ENCODE measurements at regions not wholly inside any gene's neighbourhood (a gene's known extent, or its start where the extent isn't known, plus 50 kb on each side); places are given as distances from the start of the nearest gene placed in this dataset.
"Not testable (repeated sequence)": the region's sequence is repeated elsewhere in the genome, so short reads cannot be mapped to it uniquely, and the experiment has no call there.

GRCh38 chr12:127130506-127131124, 1136.4 kb upstream of the TMEM132C start:
- DNase-seq, result no peak

- DNase-seq, result no peak
These were observed 1133.2 kb upstream of the TMEM132C start for GRCh38 chr12:127133675-127134335.

DNA sequence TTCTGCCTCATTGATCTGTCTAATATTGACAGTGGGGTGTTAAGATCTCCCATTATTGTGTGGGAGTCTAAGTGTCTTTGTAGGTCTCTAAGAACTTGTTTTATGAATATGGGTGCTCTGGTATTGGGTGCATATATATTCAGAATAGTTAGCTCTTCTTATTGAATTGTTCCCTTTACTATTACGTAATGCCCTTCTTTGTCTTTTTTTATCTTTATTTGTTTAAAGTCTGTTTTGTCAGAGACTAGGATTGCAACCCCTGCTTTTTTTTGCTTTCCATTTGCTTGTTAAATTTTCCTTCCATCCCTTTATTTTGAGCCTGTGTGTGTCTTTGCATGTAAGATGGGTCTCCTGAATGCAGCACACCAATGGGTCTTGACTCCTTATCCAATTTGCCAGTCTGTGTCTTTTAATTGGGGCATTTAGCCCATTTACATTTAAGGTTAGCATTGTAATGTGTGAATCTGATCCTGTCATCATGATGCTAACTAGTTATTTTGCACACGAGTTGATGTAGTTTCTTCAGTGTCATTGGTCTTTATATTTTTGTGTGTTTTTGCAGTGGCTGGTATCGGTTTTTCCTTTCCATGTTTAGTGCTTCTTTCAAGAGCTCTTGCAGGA, 1126.0 kb upstream of the TMEM132C start:
- not testable (repeated sequence) for DNase-seq

- DNase-seq, result no peak
These were observed 1124.0 kb upstream of the TMEM132C start for GRCh38 chr12:127143020-127143419.

GRCh38 chr12:127144770-127145169, 1122.2 kb upstream of the TMEM132C start:
- DNase-seq, result no peak

DNA sequence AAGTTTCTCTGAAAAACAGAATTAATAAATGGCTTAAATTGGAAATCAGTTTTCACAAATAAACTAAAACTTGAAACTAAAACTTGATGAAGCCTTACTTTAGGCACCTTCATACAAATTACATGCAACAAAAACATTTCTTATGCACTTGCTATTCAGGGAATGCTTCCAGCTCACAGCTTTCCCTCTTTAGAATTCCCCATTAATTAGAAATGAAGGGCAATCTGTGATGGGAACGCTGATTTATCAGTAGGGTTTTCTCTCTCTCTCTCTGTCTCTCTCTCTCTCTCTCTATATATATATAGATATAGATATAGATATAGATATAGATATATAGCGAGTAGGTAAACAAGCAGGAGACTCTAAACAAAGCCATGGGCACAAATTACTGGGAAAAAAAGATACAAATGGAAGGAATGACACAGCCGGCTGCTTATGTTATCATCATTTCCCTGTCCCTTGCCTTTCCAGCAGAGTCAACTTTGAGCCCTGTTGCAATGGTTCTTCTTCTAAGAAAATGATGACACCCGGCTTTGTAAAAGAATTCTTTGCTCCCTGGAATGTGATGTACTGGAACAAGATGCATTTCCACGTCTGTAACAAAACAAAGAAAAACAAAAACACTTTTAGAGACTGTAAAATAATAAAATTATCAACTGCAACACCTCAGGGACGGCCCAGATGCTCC, 1121.6 kb upstream of the TMEM132C start:
- DNase-seq, result no peak

GRCh38 chr12:127145929-127146789, 1120.8 kb upstream of the TMEM132C start:
- DNase-seq, result peak; percentile 95

GRCh38 chr12:127146991-127147718, 1119.8 kb upstream of the TMEM132C start:
- DNase-seq, result no peak

- no peak for DNase-seq
These were observed 1119.2 kb upstream of the TMEM132C start for GRCh38 chr12:127147724-127148123.

DNA sequence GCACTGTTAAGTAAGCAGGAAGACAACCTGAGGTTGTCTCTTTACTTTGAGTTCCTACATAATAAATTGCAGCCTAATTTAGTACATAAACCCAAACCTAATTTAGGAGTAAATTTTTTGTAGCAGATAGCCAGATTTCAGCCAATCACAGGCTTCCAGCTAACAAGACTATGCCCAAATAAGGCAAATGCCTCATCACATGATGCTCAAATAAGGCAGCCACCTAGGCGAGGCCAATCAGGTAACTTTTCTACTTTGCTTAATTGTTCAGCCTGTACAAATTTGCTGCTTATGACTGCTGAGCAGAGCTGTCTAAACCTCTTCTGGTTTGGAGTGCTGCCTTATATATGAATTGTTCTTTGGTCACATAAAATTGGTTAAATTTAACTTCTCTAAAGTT, 1118.7 kb upstream of the TMEM132C start:
- DNase-seq, result no peak

- no peak for DNase-seq
These were observed 1117.6 kb upstream of the TMEM132C start for GRCh38 chr12:127149226-127149964.

DNA sequence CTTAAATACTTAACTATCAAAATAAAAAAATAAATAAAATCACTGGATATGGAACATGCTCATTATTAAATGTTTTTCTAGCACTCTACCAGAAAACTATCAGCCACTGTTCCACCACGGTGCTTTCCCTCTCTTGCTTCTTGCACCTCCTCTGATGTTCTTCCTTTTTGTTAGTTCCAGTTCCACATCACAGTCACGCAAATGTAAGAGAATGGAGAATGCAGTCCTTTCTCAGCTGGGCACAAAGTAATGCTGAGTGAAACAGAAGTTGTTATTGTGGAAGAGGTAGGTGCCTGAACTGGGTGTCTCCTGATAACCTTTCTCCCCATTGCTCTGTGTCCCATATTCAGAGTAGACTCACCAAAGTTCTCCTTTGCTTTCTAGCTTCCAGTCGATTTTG, 1116.9 kb upstream of the TMEM132C start:
- DNase-seq, result no peak

GRCh38 chr12:127150479-127150878, 1116.5 kb upstream of the TMEM132C start:
- no peak for DNase-seq

GRCh38 chr12:127150956-127151355, 1116.0 kb upstream of the TMEM132C start:
- DNase-seq, result no peak

GRCh38 chr12:127153996-127154395, 1113.0 kb upstream of the TMEM132C start:
- no peak for DNase-seq

DNA sequence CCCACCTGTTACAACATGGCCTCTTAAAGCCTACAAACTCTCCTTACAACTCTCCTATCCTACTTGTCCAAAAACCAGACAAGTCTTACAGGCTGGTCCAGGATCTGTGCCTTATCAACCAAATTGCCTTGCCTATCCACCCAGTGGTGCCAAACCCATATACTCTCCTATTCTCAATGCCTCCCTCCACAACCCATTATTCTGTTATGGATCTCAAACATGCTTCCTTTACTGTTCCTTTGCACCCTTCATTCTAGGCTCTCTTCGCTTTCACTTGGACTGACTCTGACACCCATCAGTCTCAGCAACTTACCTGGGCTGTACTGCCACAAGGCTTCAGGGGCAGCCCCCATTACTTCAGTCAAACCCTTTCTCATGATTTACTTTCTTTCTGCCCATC, 1112.1 kb upstream of the TMEM132C start:
- DNase-seq, result not testable (repeated sequence)

DNA sequence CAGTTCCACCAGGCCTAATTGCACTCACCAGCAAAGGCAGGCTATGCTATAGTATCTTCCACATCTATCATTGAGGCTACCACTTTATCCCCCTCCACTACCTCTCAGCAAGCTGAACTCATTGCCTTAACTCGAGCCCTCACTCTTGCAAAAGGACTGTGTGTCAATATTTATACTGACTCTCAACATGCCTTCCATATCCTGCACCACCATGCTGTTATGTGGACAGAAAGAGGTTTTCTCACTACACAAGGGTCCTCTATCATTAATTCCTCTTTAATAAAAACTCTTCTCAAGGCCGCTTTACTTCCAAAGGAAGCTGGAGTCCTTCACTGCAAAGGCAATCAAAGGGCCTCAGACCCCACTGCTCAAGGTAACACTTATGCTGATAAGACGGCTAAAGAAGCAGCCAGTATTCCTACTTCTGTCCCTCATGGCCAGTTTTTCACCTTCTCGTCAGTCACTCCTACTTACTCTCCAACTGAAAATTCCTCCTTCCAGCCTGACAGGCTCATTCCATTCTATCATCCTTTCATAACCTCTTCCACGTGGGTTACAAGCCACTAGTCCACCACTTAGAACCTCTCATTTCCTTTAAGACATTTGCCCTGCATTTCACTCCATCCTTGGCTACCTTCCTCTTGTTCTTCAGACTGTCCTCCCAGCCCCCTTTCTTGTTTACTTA, 1110.9 kb upstream of the TMEM132C start:
- DNase-seq, result not testable (repeated sequence)

GRCh38 chr12:127157501-127158366, 1109.2 kb upstream of the TMEM132C start:
- not testable (repeated sequence) for DNase-seq

DNA sequence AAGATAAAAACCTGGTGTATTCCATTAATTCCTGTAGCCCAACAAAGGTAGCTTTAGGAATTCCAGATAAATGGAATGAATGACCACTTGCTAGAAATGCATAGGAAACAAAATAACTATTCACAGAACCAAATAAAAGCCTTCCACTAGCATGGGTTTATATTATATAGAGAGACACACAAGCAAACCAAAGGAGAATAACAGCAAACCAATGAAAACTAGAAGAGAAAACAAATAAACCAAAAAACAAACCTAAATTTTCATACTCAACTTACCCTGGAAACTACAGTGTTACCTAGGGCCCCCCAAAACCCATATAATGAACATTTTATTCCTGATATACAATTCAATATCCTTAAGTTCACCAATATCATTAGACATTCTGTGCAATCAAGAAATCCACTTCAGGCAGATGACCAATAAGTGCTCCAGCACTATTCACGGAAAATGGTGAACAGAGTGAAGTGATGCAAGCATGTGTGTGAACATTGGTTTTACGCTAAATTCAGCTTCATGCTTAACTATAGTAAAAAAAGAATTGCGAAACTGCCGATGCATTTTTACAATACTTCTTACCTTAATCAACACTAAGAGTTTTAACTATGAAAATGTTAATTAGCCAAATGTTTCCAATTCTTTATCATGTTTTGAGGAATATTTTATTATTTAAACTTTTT, 1108.4 kb upstream of the TMEM132C start:
- DNase-seq, result no peak

Measured in retina (tissue), 1 donor.